Neural progenitor cell (in vitro differentiated cells): ENCODE measurements at regions not wholly inside any gene's neighbourhood (a gene's known extent, or its start where the extent isn't known, plus 50 kb on each side); places are given as distances from the start of the nearest gene placed in this dataset.

ENCODE experiments used
- DNase-seq: peaks from one replicate; pipeline ENCODE4 v3.0.0-alpha.2; 2016; ENCODE audit warnings: low spot score
- H2AFZ ChIP-seq: fragments of 200-600 bp; sonication (generic); replicated peaks from 2 replicates; pipeline ENCODE4 v1.6.1; 2016; ENCODE audit warnings: antibody characterized with exemption
- H3F3A ChIP-seq: fragments of 200-600 bp; sonication (generic); 2 replicates; pipeline ENCODE4 v1.6.1; 2016; ENCODE audit warnings: antibody characterized with exemption, low read depth
- H3K27ac ChIP-seq: fragments of 200-600 bp; sonication (generic); 2 replicates; pipeline ENCODE4 v1.5.1; 2016; ENCODE audit warnings: mild to moderate bottlenecking
- H3K27me3 ChIP-seq: fragments of 200-600 bp; sonication (generic); 2 replicates; pipeline ENCODE4 v1.6.1; 2016; ENCODE audit warnings: mild to moderate bottlenecking, moderate library complexity
- H3K36me3 ChIP-seq: fragments of 200-600 bp; sonication (generic); 2 replicates; pipeline ENCODE4 v1.5.1; 2016
- H3K4me1 ChIP-seq: fragments of 200-600 bp; sonication (generic); 2 replicates; pipeline ENCODE4 v1.6.1; 2016; ENCODE audit warnings: mixed run types
- H3K4me2 ChIP-seq: fragments of 200-600 bp; sonication (generic); 2 replicates; pipeline ENCODE4 v1.6.1; 2016
- H3K4me3 ChIP-seq: fragments of 200-600 bp; sonication (generic); 2 replicates; pipeline ENCODE4 v1.5.1; 2016
- H3K79me2 ChIP-seq: fragments of 200-600 bp; sonication (generic); 2 replicates; pipeline ENCODE4 v1.6.1; 2016; ENCODE audit warnings: low read depth
- H3K9ac ChIP-seq: fragments of 200-600 bp; sonication (generic); 2 replicates; pipeline ENCODE4 v1.6.1; 2016
- H3K9me3 ChIP-seq: fragments of 200-600 bp; sonication (generic); 2 replicates; pipeline ENCODE4 v1.5.1; 2016; ENCODE audit warnings: low read depth
- H4K20me1 ChIP-seq: fragments of 200-600 bp; sonication (generic); 2 replicates; pipeline ENCODE4 v1.6.1; 2016; ENCODE audit warnings: low read depth
- H3K27ac Mint-ChIP-seq: 3 replicates; pipeline ENCODE4 v1.8.0; 2021; ENCODE audit warnings: mixed read lengths
- H3K27me3 Mint-ChIP-seq: 2 replicates; pipeline ENCODE4 v1.8.0; 2022; ENCODE audit warnings: low read depth, mild to moderate bottlenecking, inconsistent platforms, moderate library complexity, mixed read lengths; ENCODE audit not compliant: insufficient read depth
- H3K36me3 Mint-ChIP-seq: 3 replicates; pipeline ENCODE4 v1.8.0; 2021; ENCODE audit warnings: mixed read lengths
- H3K4me1 Mint-ChIP-seq: 3 replicates; pipeline ENCODE4 v1.8.0; 2021; ENCODE audit warnings: mixed read lengths
- H3K4me3 Mint-ChIP-seq: 3 replicates; pipeline ENCODE4 v1.8.0; 2021; ENCODE audit warnings: mild to moderate bottlenecking, moderate library complexity, mixed read lengths
- H3K9me3 Mint-ChIP-seq: 3 replicates; pipeline ENCODE4 v1.8.0; 2020; ENCODE audit warnings: mixed read lengths
- CTCF ChIP-seq: fragments of 200-600 bp; sonication (generic); IDR thresholded peaks from 2 replicates; pipeline ENCODE4 v1.5.1; 2017; ENCODE audit warnings: antibody characterized with exemption, mild to moderate bottlenecking
- EZH2 ChIP-seq: fragments of 200-600 bp; sonication (generic); IDR thresholded peaks from 2 replicates; pipeline ENCODE4 v1.6.1; 2017; ENCODE audit warnings: antibody characterized with exemption, mild to moderate bottlenecking, moderate library complexity
- EZH2phosphoT487 ChIP-seq: fragments of 200-600 bp; sonication (generic); IDR thresholded peaks from 2 replicates; pipeline ENCODE4 v1.6.1; 2017; ENCODE audit warnings: antibody characterized with exemption

- H3K4me1 Mint-ChIP-seq, result peaks cover 51% of the 10 kb centered on the region
- H3K27me3 Mint-ChIP-seq, result no peaks in the 10 kb centered on the region
- no peaks in the 10 kb centered on the region for H3K9me3 ChIP-seq
- peak; percentile 51 for DNase-seq
- peaks cover 22% of the 10 kb centered on the region for H3K36me3 ChIP-seq
- no peak for TF ChIP-seq CTCF
- TF ChIP-seq EZH2phosphoT487, result no peak
- peaks cover 56% of the 10 kb centered on the region for H3F3A ChIP-seq
- peak overlapping the region; percentile 27 for H3K27ac ChIP-seq
- H3K4me3 ChIP-seq, result peak overlapping the region; percentile 2
- H3K9ac ChIP-seq, result no peak overlapping the region
- H2AFZ ChIP-seq, result no peak overlapping the region
- H3K27ac Mint-ChIP-seq, result no peak overlapping the region
- H4K20me1 ChIP-seq, result peaks cover 68% of the 10 kb centered on the region
- no peak overlapping the region for H3K4me3 Mint-ChIP-seq
- H3K9me3 Mint-ChIP-seq, result no peaks in the 10 kb centered on the region
- H3K79me2 ChIP-seq, result peaks cover 76% of the 10 kb centered on the region
- no peaks in the 10 kb centered on the region for H3K27me3 ChIP-seq
- H3K4me1 ChIP-seq, result peaks cover 46% of the 10 kb centered on the region
- peaks cover 45% of the 10 kb centered on the region for H3K36me3 Mint-ChIP-seq
- peak overlapping the region; percentile 17 for H3K4me2 ChIP-seq
Observed at GRCh38 chr5:124639095-124639665, 107.3 kb downstream of the ZNF608 start.

- H3K27ac Mint-ChIP-seq, result no peak overlapping the region
- Histone ChIP-seq H3K4me3 (no peak overlapping the region), H3F3A (peaks cover 59% of the 10 kb centered on the region), H2AFZ (no peak overlapping the region), H3K4me2 (no peak overlapping the region), H3K27ac (no peak overlapping the region), H3K4me1 (peaks cover 35% of the 10 kb centered on the region), H3K9ac (no peak overlapping the region), H3K79me2 (peaks cover 54% of the 10 kb centered on the region), H4K20me1 (peaks cover 46% of the 10 kb centered on the region), H3K27me3 (no peaks in the 10 kb centered on the region), H3K36me3 (peaks cover 19% of the 10 kb centered on the region), H3K9me3 (no peaks in the 10 kb centered on the region)
- no peaks in the 10 kb centered on the region for H3K9me3 Mint-ChIP-seq
- peaks cover 49% of the 10 kb centered on the region for H3K4me1 Mint-ChIP-seq
- peaks cover 4% of the 10 kb centered on the region for H3K27me3 Mint-ChIP-seq
- H3K4me3 Mint-ChIP-seq, result no peak overlapping the region
- TF ChIP-seq EZH2phosphoT487 (no peak), EZH2 (no peak), CTCF (no peak)
- DNase-seq, result no peak
- peaks cover 36% of the 10 kb centered on the region for H3K36me3 Mint-ChIP-seq
Observed at GRCh38 chr5:124637011-124637410, 109.4 kb downstream of the ZNF608 start.

- H3K4me2 ChIP-seq, result no peak overlapping the region
- H3K27ac Mint-ChIP-seq, result no peak overlapping the region
- peaks cover 16% of the 10 kb centered on the region for H3K36me3 ChIP-seq
Observed at GRCh38 chr5:124634741-124635323, 111.6 kb downstream of the ZNF608 start.

More at GRCh38 chr5:124634741-124635323, 111.6 kb downstream of the ZNF608 start:
- no peak overlapping the region for H2AFZ ChIP-seq
- H3K9ac ChIP-seq, result no peak overlapping the region
- no peak overlapping the region for H3K27ac ChIP-seq
- no peak overlapping the region for H3K4me3 Mint-ChIP-seq
- peaks cover 35% of the 10 kb centered on the region for H3K36me3 Mint-ChIP-seq
- H3K9me3 ChIP-seq, result no peaks in the 10 kb centered on the region
- H3K27me3 Mint-ChIP-seq, result peaks cover 17% of the 10 kb centered on the region
- H3K27me3 ChIP-seq, result no peaks in the 10 kb centered on the region
- H4K20me1 ChIP-seq, result peaks cover 24% of the 10 kb centered on the region
- no peak for DNase-seq
- H3K4me1 Mint-ChIP-seq, result peaks cover 47% of the 10 kb centered on the region
- peaks cover 26% of the 10 kb centered on the region for H3K4me1 ChIP-seq
- H3F3A ChIP-seq, result peaks cover 51% of the 10 kb centered on the region
- TF ChIP-seq EZH2phosphoT487 (no peak), CTCF (no peak), EZH2 (no peak)
- peaks cover 34% of the 10 kb centered on the region for H3K79me2 ChIP-seq
- H3K9me3 Mint-ChIP-seq, result no peaks in the 10 kb centered on the region
- no peak overlapping the region for H3K4me3 ChIP-seq
